Nephron progenitor cell (in vitro differentiated cells): ENCODE measurements at regions not wholly inside any gene's neighbourhood (a gene's known extent, or its start where the extent isn't known, plus 50 kb on each side); places are given as distances from the start of the nearest gene placed in this dataset.
A peak's percentile ranks its signal among the peaks of the same experiment; 100 is the strongest.

Experiments
- DNase-seq: peaks from one replicate; pipeline ENCODE4 v3.0.0; 2021
- H3K27ac Mint-ChIP-seq: 2 replicates; pipeline ENCODE4 v1.8.0; 2021; ENCODE audit warnings: mild to moderate bottlenecking, moderate library complexity, mixed read lengths
- H3K27me3 Mint-ChIP-seq: 2 replicates; pipeline ENCODE4 v1.8.0; 2021; ENCODE audit warnings: mild to moderate bottlenecking, low read depth, mixed read lengths; ENCODE audit not compliant: poor library complexity
- H3K36me3 Mint-ChIP-seq: 2 replicates; pipeline ENCODE4 v1.8.0; 2021; ENCODE audit warnings: low read depth, mixed read lengths
- H3K4me1 Mint-ChIP-seq: 2 replicates; pipeline ENCODE4 v1.8.0; 2021; ENCODE audit warnings: mixed read lengths
- H3K4me3 Mint-ChIP-seq: 2 replicates; pipeline ENCODE4 v1.8.0; 2021; ENCODE audit warnings: mild to moderate bottlenecking, moderate library complexity, mixed read lengths
- H3K9me3 Mint-ChIP-seq: 2 replicates; pipeline ENCODE4 v1.8.0; 2021; ENCODE audit warnings: mild to moderate bottlenecking, moderate library complexity, mixed read lengths
- TF ChIP-seq, protein P1 (sequence below): fragments of 200-600 bp; sonication (generic); IDR thresholded peaks from 2 replicates; pipeline ENCODE4 v1.5.0; 2021; ENCODE audit warnings: antibody characterized with exemption

DNA sequence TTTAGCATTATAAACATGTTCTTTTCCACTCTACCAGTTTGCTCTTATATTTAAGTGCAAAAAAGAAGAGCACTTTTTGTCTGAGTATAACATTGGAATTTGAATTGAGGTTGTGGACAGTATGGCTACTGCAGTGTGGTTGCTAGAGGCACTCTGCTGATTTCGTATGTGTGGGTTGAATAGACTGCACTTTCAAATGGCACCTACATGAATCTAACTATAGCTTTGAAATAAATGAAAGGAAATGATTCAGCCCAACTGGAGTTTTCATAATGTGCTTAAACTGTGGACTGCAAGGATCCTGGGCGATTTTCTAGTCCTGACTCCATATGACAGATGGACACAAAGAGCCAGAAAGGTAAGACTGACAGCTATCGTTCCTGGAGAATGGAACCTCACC is 657.6 kb upstream of the RIOK2 start:
- no peaks in the 10 kb centered on the region for H3K4me1 Mint-ChIP-seq
- no peaks in the 10 kb centered on the region for H3K27me3 Mint-ChIP-seq
- H3K27ac Mint-ChIP-seq, result no peak overlapping the region
- no peak for DNase-seq
- no peaks in the 10 kb centered on the region for H3K9me3 Mint-ChIP-seq
- H3K4me3 Mint-ChIP-seq, result no peak overlapping the region
- TF ChIP-seq, protein P1, sequence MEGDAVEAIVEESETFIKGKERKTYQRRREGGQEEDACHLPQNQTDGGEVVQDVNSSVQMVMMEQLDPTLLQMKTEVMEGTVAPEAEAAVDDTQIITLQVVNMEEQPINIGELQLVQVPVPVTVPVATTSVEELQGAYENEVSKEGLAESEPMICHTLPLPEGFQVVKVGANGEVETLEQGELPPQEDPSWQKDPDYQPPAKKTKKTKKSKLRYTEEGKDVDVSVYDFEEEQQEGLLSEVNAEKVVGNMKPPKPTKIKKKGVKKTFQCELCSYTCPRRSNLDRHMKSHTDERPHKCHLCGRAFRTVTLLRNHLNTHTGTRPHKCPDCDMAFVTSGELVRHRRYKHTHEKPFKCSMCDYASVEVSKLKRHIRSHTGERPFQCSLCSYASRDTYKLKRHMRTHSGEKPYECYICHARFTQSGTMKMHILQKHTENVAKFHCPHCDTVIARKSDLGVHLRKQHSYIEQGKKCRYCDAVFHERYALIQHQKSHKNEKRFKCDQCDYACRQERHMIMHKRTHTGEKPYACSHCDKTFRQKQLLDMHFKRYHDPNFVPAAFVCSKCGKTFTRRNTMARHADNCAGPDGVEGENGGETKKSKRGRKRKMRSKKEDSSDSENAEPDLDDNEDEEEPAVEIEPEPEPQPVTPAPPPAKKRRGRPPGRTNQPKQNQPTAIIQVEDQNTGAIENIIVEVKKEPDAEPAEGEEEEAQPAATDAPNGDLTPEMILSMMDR, result no peak
- no peaks in the 10 kb centered on the region for H3K36me3 Mint-ChIP-seq

DNA sequence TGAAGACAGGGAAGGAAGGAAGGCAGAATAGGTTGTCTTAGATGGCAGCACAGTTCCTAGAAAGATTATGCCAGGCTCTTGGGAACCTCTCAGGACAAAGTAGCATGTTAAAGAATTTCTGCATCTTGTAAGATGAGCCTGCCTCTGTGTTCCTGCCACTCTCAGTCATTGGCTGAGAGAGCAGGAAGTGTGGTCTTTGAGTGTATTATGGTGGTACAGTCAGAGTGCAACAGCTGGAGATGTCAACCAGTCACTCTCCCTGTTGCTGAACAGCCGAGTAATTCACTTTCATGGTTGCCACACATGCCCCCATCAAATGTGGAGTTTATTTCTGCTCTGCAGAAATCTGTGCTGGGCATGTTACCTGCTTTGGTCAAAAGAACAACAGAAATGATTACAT is 659.6 kb upstream of the RIOK2 start:
- no peak overlapping the region for H3K4me3 Mint-ChIP-seq
- no peaks in the 10 kb centered on the region for H3K9me3 Mint-ChIP-seq
- H3K27ac Mint-ChIP-seq, result no peak overlapping the region
- TF ChIP-seq, protein P1, result no peak
- no peaks in the 10 kb centered on the region for H3K27me3 Mint-ChIP-seq
- H3K36me3 Mint-ChIP-seq, result no peaks in the 10 kb centered on the region
- H3K4me1 Mint-ChIP-seq, result no peaks in the 10 kb centered on the region
- DNase-seq, result no peak

DNA sequence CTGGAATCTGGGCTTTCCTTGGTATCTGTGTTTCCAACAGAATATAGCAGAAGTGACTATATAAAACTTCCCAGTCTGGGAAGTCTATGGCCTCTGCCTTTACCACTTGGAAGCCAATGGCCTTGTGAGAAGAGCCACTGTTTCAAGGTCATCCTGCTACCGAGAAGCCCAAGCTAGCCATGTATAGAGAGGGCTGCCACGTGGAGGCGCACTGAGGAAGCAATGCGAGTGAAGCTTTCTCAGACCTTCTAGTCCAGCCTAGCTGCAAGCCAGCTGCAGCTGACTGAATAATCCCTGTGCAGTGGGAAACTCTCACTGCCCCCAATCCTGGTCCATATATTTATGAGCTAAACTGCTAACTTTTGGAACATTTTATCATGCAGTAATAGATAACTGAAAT is 661.8 kb upstream of the RIOK2 start:
- Mint-ChIP-seq H3K9me3 (no peaks in the 10 kb centered on the region), H3K27ac (no peak overlapping the region), H3K4me3 (no peak overlapping the region), H3K36me3 (no peaks in the 10 kb centered on the region), H3K27me3 (no peaks in the 10 kb centered on the region), H3K4me1 (no peaks in the 10 kb centered on the region)
- TF ChIP-seq, protein P1, result no peak
- peak; percentile 4 for DNase-seq

DNA sequence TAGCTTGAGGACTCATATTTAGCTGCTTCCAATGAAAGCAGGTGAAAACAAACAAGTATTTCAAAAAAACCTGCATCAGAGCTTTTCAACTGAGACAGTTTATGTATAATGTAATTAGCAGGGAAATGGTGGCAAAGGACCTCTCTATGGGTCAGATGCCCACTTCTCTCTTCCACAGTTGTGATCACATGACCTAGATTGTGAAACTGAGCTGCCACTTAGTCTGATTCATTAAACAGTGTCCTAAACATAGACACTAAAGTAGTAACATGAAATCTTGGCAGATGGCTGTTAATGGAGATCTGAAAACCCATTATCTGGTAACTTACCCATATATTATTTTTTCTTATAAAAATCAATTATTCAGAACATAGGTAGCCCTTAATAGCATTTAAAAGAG is 663.6 kb upstream of the RIOK2 start:
- TF ChIP-seq, protein P1, result no peak
- H3K27ac Mint-ChIP-seq, result no peak overlapping the region
- H3K4me1 Mint-ChIP-seq, result no peaks in the 10 kb centered on the region
- no peaks in the 10 kb centered on the region for H3K27me3 Mint-ChIP-seq
- no peak for DNase-seq
- no peaks in the 10 kb centered on the region for H3K36me3 Mint-ChIP-seq
- no peaks in the 10 kb centered on the region for H3K9me3 Mint-ChIP-seq
- no peak overlapping the region for H3K4me3 Mint-ChIP-seq

DNA sequence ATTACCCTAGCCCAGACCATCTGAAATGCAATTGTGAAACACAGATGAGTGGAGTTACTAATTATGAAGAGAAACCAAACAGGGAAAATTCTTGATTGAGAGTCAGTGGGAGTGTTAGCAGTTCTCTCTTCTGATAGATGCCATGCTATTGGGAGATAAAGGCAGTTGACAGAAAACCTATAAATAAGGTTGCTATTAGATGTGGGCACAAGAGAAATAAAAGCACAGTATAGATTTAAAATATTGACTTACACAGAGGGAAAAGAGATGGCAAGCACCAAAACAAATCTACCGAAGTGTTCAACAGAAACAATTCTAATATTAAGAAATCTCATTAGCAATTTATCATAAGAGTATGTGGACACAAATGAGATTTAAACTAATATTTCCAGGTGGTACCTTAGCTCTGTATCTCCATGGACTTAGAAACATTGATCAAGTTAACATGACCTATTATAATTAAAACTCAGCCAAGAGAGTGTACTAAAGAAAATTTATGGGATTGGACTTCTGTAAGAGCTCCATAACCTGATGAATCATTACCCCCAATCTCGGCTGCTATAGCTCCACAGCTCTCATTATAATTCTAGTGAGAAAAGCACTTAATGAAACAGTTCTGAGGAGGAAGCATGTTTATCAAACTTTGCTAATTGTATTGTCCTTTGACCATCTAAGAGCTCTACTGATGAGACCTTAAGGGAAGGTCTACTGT is 665.0 kb upstream of the RIOK2 start:
- Mint-ChIP-seq H3K9me3 (no peaks in the 10 kb centered on the region), H3K27ac (no peak overlapping the region), H3K4me3 (no peak overlapping the region), H3K36me3 (no peaks in the 10 kb centered on the region), H3K4me1 (no peaks in the 10 kb centered on the region), H3K27me3 (no peaks in the 10 kb centered on the region)
- no peak for DNase-seq
- TF ChIP-seq, protein P1, result no peak

DNA sequence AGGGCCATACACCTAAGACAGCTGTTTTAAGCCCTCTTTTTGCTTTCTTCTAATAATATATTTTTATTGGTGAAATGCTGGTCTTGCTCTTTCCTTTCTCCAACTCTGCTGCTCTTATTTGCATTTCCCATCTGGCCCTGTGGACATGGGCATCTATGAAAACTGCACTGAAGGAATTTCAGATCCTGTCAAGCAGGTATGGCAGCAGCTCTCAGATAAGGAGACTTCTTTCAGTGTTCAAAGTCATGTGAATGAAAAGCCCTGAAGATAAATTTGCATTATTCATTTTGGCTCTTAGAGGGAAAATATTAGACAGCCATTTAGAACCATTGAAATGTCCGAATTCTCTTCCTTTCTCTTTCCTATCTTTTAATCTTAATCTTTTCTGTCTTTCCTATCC is 668.0 kb upstream of the RIOK2 start:
- H3K36me3 Mint-ChIP-seq, result no peaks in the 10 kb centered on the region

More for the DNA sequence above, 668.0 kb upstream of the RIOK2 start:
- Mint-ChIP-seq H3K4me1 (no peaks in the 10 kb centered on the region), H3K27ac (no peak overlapping the region), H3K4me3 (no peak overlapping the region), H3K27me3 (no peaks in the 10 kb centered on the region), H3K9me3 (no peaks in the 10 kb centered on the region)
- TF ChIP-seq, protein P1, result no peak
- DNase-seq, result no peak
